Tibial nerve (tissue), 4 donors: ENCODE measurements at regions not wholly inside any gene's neighbourhood (a gene's known extent, or its start where the extent isn't known, plus 50 kb on each side); places are given as distances from the start of the nearest gene placed in this dataset.
A peak's percentile ranks its signal among the peaks of the same experiment; 100 is the strongest.

ENCODE experiments used
- DNase-seq, 2 donors: peaks; one replicate each; pipeline ENCODE4 v3.0.0-alpha.2; 2019; ENCODE audit warnings: low spot score in 2 of 2
- H3K27ac ChIP-seq, 4 donors: fragments of 200-600 bp; sonication (generic) in 3 of 4; one replicate each; pipeline ENCODE4 v1.5.1; 2017 to 2019; ENCODE audit warnings: mild to moderate bottlenecking in 1 of 4
- H3K27me3 ChIP-seq, 2 donors: fragments of 200-600 bp; sonication (generic) in 1 of 2; one replicate each; pipeline versions ENCODE4 v1.5.1 to v1.6.0; 2017 to 2019
- H3K36me3 ChIP-seq, 3 donors: fragments of 200-600 bp; sonication (generic); one replicate each; pipeline ENCODE4 v1.5.1; 2018 to 2019
- H3K4me1 ChIP-seq, 4 donors: fragments of 200-600 bp; sonication (generic) in 3 of 4; one replicate each; pipeline ENCODE4 v1.5.1; 2017 to 2019
- H3K4me3 ChIP-seq, 4 donors: fragments of 200-600 bp; sonication (generic) in 3 of 4; one replicate each; pipeline ENCODE4 v1.5.1; 2017 to 2019; ENCODE audit warnings: mild to moderate bottlenecking in 1 of 4, moderate library complexity in 1 of 4
- H3K9me3 ChIP-seq, 4 donors: fragments of 200-600 bp; sonication (generic) in 3 of 4; one replicate each; pipeline ENCODE4 v1.5.1; 2017 to 2019
- CTCF ChIP-seq, 5 experiments: fragments of 200-600 bp in 3 of 5; fragments of 450-650 bp in 2 of 5; sonication (generic) in 3 of 5; IDR thresholded peaks; one replicate each; pipeline ENCODE4 v1.5.1; 2016 to 2019; ENCODE audit warnings: antibody characterized with exemption in 5 of 5, mild to moderate bottlenecking in 3 of 5, moderate library complexity in 2 of 5
- EP300 ChIP-seq, 2 donors: sonication (generic); formaldehyde crosslinking; IDR thresholded peaks; one replicate each; pipeline ENCODE4 v1.6.1; 2017; ENCODE audit warnings: antibody characterized with exemption in 2 of 2, mild to moderate bottlenecking in 1 of 2
- POLR2A ChIP-seq, 2 donors: fragments of 450-650 bp; IDR thresholded peaks; one replicate each; pipeline ENCODE4 v1.6.1; 2017; ENCODE audit warnings: antibody characterized with exemption in 2 of 2, mild to moderate bottlenecking in 2 of 2, moderate library complexity in 2 of 2
- WGBS, 2 donors: methylation state at CpG; one replicate each; pipeline ENCODE4 v1.1.5; 2018; 5-methylcytosine and 5-hydroxymethylcytosine counted together

- Histone ChIP-seq H3K4me1 (peaks cover 0 to 17% (median 2%) of the 10 kb centered on the region in 4 donors), H3K36me3 (no peaks in the 10 kb centered on the region), H3K9me3 (no peaks in the 10 kb centered on the region), H3K27ac (peak overlapping the region in 3 of 4 donors; percentile 48 to 67 (median 58)), H3K27me3 (no peaks in the 10 kb centered on the region), H3K4me3 (no peak overlapping the region)
- no peak for DNase-seq
- 76 to 78% methylated on average over 9 of the region's 9 CpGs for WGBS, 2 donors
- TF ChIP-seq EP300 (IDR thresholded peaks at IDR 0.05) = no peak
- TF ChIP-seq CTCF (IDR thresholded peaks at IDR 0.05) = no peak
- TF ChIP-seq POLR2A (IDR thresholded peaks at IDR 0.05) = no peak
Measured at GRCh38 chr12:92465786-92466295, 236.9 kb upstream of the PLEKHG7 start.

- TF ChIP-seq POLR2A (IDR thresholded peaks at IDR 0.05) (no peak), CTCF (IDR thresholded peaks at IDR 0.05) (no peak), EP300 (IDR thresholded peaks at IDR 0.05) (no peak)
- Histone ChIP-seq H3K27me3 (no peaks in the 10 kb centered on the region), H3K27ac (peak overlapping the region in 1 of 4 donors; percentile 58), H3K9me3 (no peaks in the 10 kb centered on the region), H3K4me3 (no peak overlapping the region), H3K4me1 (peaks cover 0 to 12% (median 2%) of the 10 kb centered on the region in 4 donors), H3K36me3 (no peaks in the 10 kb centered on the region)
- DNase-seq = no peak
- WGBS, 2 donors = 75% methylated on average over 3 of the region's 3 CpGs
Measured at GRCh38 chr12:92464911-92465310, 237.9 kb upstream of the PLEKHG7 start.

- Histone ChIP-seq H3K9me3 (no peaks in the 10 kb centered on the region), H3K27me3 (no peaks in the 10 kb centered on the region), H3K4me3 (no peak overlapping the region), H3K4me1 (peaks cover 0 to 8% (median 2%) of the 10 kb centered on the region in 4 donors), H3K27ac (no peak overlapping the region), H3K36me3 (no peaks in the 10 kb centered on the region)
- TF ChIP-seq CTCF (IDR thresholded peaks at IDR 0.05) (no peak), EP300 (IDR thresholded peaks at IDR 0.05) (no peak), POLR2A (IDR thresholded peaks at IDR 0.05) (no peak)
- 91 to 95% methylated on average over 2 of the region's 2 CpGs for WGBS, 2 donors
- DNase-seq = no peak
Measured at GRCh38 chr12:92463171-92463570, 239.6 kb upstream of the PLEKHG7 start.

GRCh38 chr12:92462527-92462926 lies 240.3 kb upstream of the PLEKHG7 start:
- H3K4me3 ChIP-seq = no peak overlapping the region
- H3K36me3 ChIP-seq = no peaks in the 10 kb centered on the region
- H3K27ac ChIP-seq = no peak overlapping the region
- no peaks in the 10 kb centered on the region for H3K9me3 ChIP-seq
- TF ChIP-seq EP300 (IDR thresholded peaks at IDR 0.05) (no peak), POLR2A (IDR thresholded peaks at IDR 0.05) (no peak), CTCF (IDR thresholded peaks at IDR 0.05) (no peak)
- no peaks in the 10 kb centered on the region for H3K27me3 ChIP-seq
- H3K4me1 ChIP-seq = peaks cover 0 to 8% (median 2%) of the 10 kb centered on the region in 4 donors
- no peak for DNase-seq
- 93 to 98% methylated on average over 1 of the region's 1 CpG for WGBS, 2 donors

- no peak for TF ChIP-seq POLR2A (IDR thresholded peaks at IDR 0.05)
- peak; percentile 32 to 57 for TF ChIP-seq EP300 (IDR thresholded peaks at IDR 0.05)
Measured at GRCh38 chr12:92462049-92462448, 240.7 kb upstream of the PLEKHG7 start.

GRCh38 chr12:92459850-92460249 lies 242.9 kb upstream of the PLEKHG7 start:
- Histone ChIP-seq H3K9me3 (no peaks in the 10 kb centered on the region), H3K36me3 (no peaks in the 10 kb centered on the region), H3K4me1 (peaks cover 0 to 5% (median 0%) of the 10 kb centered on the region in 4 donors), H3K27ac (no peak overlapping the region), H3K27me3 (no peaks in the 10 kb centered on the region), H3K4me3 (no peak overlapping the region)
- no peak for DNase-seq
- TF ChIP-seq EP300 (IDR thresholded peaks at IDR 0.05) = no peak
- no peak for TF ChIP-seq CTCF (IDR thresholded peaks at IDR 0.05)
- TF ChIP-seq POLR2A (IDR thresholded peaks at IDR 0.05) = no peak

More at GRCh38 chr12:92462049-92462448, 240.7 kb upstream of the PLEKHG7 start:
- H3K4me3 ChIP-seq = no peak overlapping the region
- H3K36me3 ChIP-seq = no peaks in the 10 kb centered on the region
- DNase-seq = no peak
- H3K27me3 ChIP-seq = no peaks in the 10 kb centered on the region
- peak overlapping the region in 2 of 4 donors; percentile 36 to 51 for H3K27ac ChIP-seq
- peaks cover 0 to 8% (median 2%) of the 10 kb centered on the region in 4 donors for H3K4me1 ChIP-seq
- H3K9me3 ChIP-seq = no peaks in the 10 kb centered on the region
- 84 to 89% methylated on average over 3 of the region's 3 CpGs for WGBS, 2 donors
